ENCODE measurements at regions not wholly inside any gene's neighbourhood (a gene's known extent, or its start where the extent isn't known, plus 50 kb on each side); places are given as distances from the start of the nearest gene placed in this dataset.

DNA sequence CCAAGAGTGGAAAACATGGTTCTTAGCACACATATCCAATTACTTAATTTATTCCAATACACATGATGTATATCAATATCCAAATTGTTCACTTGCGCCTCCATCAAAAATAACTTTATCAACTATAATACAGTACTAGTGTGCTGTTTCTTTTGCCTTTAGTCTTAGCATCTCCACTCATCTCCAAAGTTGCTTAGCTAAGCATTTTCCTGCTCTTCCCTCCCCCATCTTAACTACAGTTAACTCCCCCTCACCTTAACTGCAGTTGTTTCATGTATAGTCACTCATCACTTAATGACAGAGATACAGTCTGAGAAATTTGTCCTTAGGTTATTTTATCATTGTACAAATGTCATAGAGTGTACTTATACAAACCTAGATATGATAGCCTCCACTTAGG is 705.2 kb upstream of the LINC00305 start:
- no peak for TF ChIP-seq BHLHE40 (IDR thresholded peaks at IDR 0.05; ENCODE audit: low read length)
- no peak for TF ChIP-seq ZNF598 (CRISPR knock-in tag; IDR thresholded peaks at IDR 0.05; ENCODE audit: borderline replicate concordance)
- no peak for TF ChIP-seq ZNF326 (CRISPR knock-in tag; IDR thresholded peaks at IDR 0.05; ENCODE audit: borderline replicate concordance)
- TF ChIP-seq MATR3 (CRISPR knock-in tag; IDR thresholded peaks at IDR 0.05), result no peak
- TF ChIP-seq CBFB (CRISPR knock-in tag; IDR thresholded peaks at IDR 0.05), result no peak
- TF ChIP-seq CCDC6 (CRISPR knock-in tag; IDR thresholded peaks at IDR 0.05), result no peak
- TF ChIP-seq THRA (CRISPR knock-in tag; IDR thresholded peaks at IDR 0.05; ENCODE audit: borderline replicate concordance), result no peak
- TF ChIP-seq, protein P1, sequence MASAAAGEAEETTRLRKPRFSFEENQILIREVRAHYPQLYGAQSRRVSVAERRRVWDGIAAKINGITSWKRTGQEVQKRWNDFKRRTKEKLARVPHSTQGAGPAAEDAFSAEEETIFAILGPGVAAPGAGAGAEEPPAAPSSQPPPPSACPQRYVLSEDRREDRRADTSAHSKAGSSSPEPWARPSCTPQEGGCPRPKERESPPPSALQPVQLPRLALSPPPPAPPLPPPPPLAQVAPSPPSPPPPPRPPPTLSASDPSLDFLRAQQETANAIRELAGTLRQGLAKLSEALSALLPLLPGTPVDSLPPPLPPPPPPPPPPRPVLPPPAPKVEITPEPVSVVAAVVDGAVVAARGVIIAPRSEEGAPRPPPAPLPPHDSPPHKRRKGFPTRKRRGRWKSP (CRISPR knock-in tag; IDR thresholded peaks at IDR 0.05), result no peak
- TF ChIP-seq RXRA (CRISPR knock-in tag; IDR thresholded peaks at IDR 0.05), result no peak
- TF ChIP-seq ZNF263 (CRISPR knock-in tag; IDR thresholded peaks at IDR 0.05), result no peak
- TF ChIP-seq ZNF337 (CRISPR knock-in tag; IDR thresholded peaks at IDR 0.05; ENCODE audit: borderline replicate concordance, low read depth), result no peak
- no peak for TF ChIP-seq CEBPG (CRISPR knock-in tag; IDR thresholded peaks at IDR 0.05)
